NB4 (cell line): ENCODE measurements at regions not wholly inside any gene's neighbourhood (a gene's known extent, or its start where the extent isn't known, plus 50 kb on each side); places are given as distances from the start of the nearest gene placed in this dataset.

Experiments
- CTCF ChIP-seq: IDR thresholded peaks from one replicate; pipeline ENCODE4 v1.5.1; 2012; ENCODE audit warnings: low read depth, low read length
- MYC ChIP-seq: IDR thresholded peaks from 2 replicates; pipeline ENCODE4 v1.6.1; 2011; ENCODE audit warnings: low read depth, low read length
- POLR2A ChIP-seq: IDR thresholded peaks from 2 replicates; pipeline ENCODE4 v1.6.1; 2011; ENCODE audit warnings: mild to moderate bottlenecking; ENCODE audit not compliant: insufficient read length; ENCODE audit errors: extremely low read depth
- TF ChIP-seq, protein P1 (sequence below): IDR thresholded peaks from 2 replicates; pipeline ENCODE4 v1.6.1; 2011; ENCODE audit warnings: low read depth, low read length

GRCh38 chrX:43586830-43587229, 69.3 kb upstream of the MAOA start:
- TF ChIP-seq MYC, result no peak
- no peak for TF ChIP-seq POLR2A
- no peak for TF ChIP-seq CTCF
- TF ChIP-seq, protein P1, sequence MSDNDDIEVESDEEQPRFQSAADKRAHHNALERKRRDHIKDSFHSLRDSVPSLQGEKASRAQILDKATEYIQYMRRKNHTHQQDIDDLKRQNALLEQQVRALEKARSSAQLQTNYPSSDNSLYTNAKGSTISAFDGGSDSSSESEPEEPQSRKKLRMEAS, result no peak
